ENCODE measurements at regions not wholly inside any gene's neighbourhood (a gene's known extent, or its start where the extent isn't known, plus 50 kb on each side); places are given as distances from the start of the nearest gene placed in this dataset.
A peak's percentile ranks its signal among the peaks of the same experiment; 100 is the strongest.

GRCh38 chr12:98437806-98438595, 77.4 kb upstream of the TMPO start:
- H3K27me3 ChIP-seq (ENCODE audit: insufficient read depth, low read length) = no peaks in the 10 kb centered on the region
- H3K36me3 ChIP-seq (ENCODE audit: insufficient read depth, low read length) = no peaks in the 10 kb centered on the region
- peaks cover 19% of the 10 kb centered on the region for H3K4me1 ChIP-seq (ENCODE audit: control insufficient read depth, insufficient read depth, low read length, unreplicated experiment)
- no peak overlapping the region for H3K27ac ChIP-seq (ENCODE audit: low read depth, low read length)
- no peak overlapping the region for H2AFZ ChIP-seq (ENCODE audit: low read length, unreplicated experiment)
- no peak overlapping the region for H3K4me3 ChIP-seq (ENCODE audit: low read depth, low read length)
- H3K79me2 ChIP-seq (ENCODE audit: control insufficient read depth, insufficient read depth, low read length, unreplicated experiment) = no peaks in the 10 kb centered on the region

DNA sequence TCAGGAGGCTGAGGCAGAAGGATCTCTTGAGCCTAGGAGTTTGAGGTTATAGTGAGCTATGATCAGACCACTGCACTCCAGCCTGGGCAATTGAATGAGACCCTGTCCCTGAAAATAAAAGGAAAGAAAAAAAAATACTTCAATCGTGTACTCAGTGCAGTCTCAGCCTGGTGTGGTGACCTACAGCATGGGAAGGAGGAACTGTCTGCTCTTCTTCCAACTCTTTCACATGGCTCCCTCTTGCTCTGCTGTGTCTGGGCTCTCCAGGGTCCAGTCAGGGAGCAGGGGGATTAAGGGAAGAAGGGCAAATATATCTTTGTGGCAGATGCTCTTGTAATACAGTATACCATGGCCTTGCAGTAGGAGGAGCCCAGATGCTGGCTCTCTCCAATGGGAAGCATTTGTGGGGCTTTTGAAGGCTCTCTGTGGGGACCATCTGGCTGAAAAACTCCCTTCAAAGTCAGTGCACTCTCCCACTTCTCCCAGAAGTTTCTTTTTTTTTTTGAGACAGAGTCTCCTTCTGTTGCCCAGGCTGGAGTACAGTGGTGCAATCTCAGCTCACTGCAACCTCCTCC, 76.6 kb upstream of the TMPO start:
- Histone ChIP-seq H3K36me3 (ENCODE audit: insufficient read depth, low read length) (no peaks in the 10 kb centered on the region), H3K4me3 (ENCODE audit: low read depth, low read length) (no peak overlapping the region), H3K27ac (ENCODE audit: low read depth, low read length) (peak overlapping the region; percentile 93; the same call in 1 of the 2 replicates), H3K79me2 (ENCODE audit: control insufficient read depth, insufficient read depth, low read length, unreplicated experiment) (no peaks in the 10 kb centered on the region), H3K4me1 (ENCODE audit: control insufficient read depth, insufficient read depth, low read length, unreplicated experiment) (peaks cover 19% of the 10 kb centered on the region), H3K27me3 (ENCODE audit: insufficient read depth, low read length) (no peaks in the 10 kb centered on the region), H2AFZ (ENCODE audit: low read length, unreplicated experiment) (no peak overlapping the region)

GRCh38 chr12:98439471-98439951, 75.9 kb upstream of the TMPO start:
- no peaks in the 10 kb centered on the region for H3K79me2 ChIP-seq (ENCODE audit: control insufficient read depth, insufficient read depth, low read length, unreplicated experiment)
- H3K27ac ChIP-seq (ENCODE audit: low read depth, low read length) = peak overlapping the region; percentile 93
- H3K4me1 ChIP-seq (ENCODE audit: control insufficient read depth, insufficient read depth, low read length, unreplicated experiment) = peaks cover 19% of the 10 kb centered on the region
- H3K4me3 ChIP-seq (ENCODE audit: low read depth, low read length) = peak overlapping the region; percentile 50
- H3K36me3 ChIP-seq (ENCODE audit: insufficient read depth, low read length) = no peaks in the 10 kb centered on the region
- H2AFZ ChIP-seq (ENCODE audit: low read length, unreplicated experiment) = peak overlapping the region; percentile 80
- H3K27me3 ChIP-seq (ENCODE audit: insufficient read depth, low read length) = no peaks in the 10 kb centered on the region

GRCh38 chr12:98439981-98440581, 75.3 kb upstream of the TMPO start:
- Histone ChIP-seq H3K27me3 (ENCODE audit: insufficient read depth, low read length) (no peaks in the 10 kb centered on the region), H3K4me3 (ENCODE audit: low read depth, low read length) (peak overlapping the region; percentile 50; the same call in 1 of the 2 replicates), H3K36me3 (ENCODE audit: insufficient read depth, low read length) (no peaks in the 10 kb centered on the region), H3K4me1 (ENCODE audit: control insufficient read depth, insufficient read depth, low read length, unreplicated experiment) (peaks cover 19% of the 10 kb centered on the region), H3K27ac (ENCODE audit: low read depth, low read length) (peak overlapping the region; percentile 93), H2AFZ (ENCODE audit: low read length, unreplicated experiment) (peak overlapping the region; percentile 80), H3K79me2 (ENCODE audit: control insufficient read depth, insufficient read depth, low read length, unreplicated experiment) (no peaks in the 10 kb centered on the region)

DNA sequence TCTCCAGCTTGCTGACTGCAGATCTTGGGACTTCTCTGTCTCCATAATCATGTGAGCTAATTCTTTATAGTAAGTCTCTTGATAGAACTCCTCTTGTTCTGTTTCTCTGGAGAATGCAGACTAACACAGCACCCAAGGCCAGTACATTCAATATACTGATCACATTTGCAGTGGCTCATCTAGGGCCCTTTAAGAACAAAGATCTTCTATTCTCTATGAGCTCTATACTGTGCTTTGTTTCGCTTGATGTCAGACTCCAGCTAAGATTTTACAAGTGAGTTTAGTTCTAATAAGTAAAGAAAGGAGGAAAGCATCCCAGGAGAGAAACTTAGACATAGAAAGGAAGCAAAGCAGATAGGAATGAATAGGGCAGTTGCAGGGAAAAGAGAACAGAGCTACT, 69.3 kb upstream of the TMPO start:
- Histone ChIP-seq H3K4me1 (ENCODE audit: control insufficient read depth, insufficient read depth, low read length, unreplicated experiment) (no peaks in the 10 kb centered on the region), H3K36me3 (ENCODE audit: insufficient read depth, low read length) (no peaks in the 10 kb centered on the region), H3K4me3 (ENCODE audit: low read depth, low read length) (no peak overlapping the region), H2AFZ (ENCODE audit: low read length, unreplicated experiment) (no peak overlapping the region), H3K27ac (ENCODE audit: low read depth, low read length) (no peak overlapping the region), H3K79me2 (ENCODE audit: control insufficient read depth, insufficient read depth, low read length, unreplicated experiment) (no peaks in the 10 kb centered on the region), H3K27me3 (ENCODE audit: insufficient read depth, low read length) (no peaks in the 10 kb centered on the region)

- no peaks in the 10 kb centered on the region for H3K36me3 ChIP-seq (ENCODE audit: insufficient read depth, low read length)
- no peak overlapping the region for H3K4me3 ChIP-seq (ENCODE audit: low read depth, low read length)
- no peaks in the 10 kb centered on the region for H3K4me1 ChIP-seq (ENCODE audit: control insufficient read depth, insufficient read depth, low read length, unreplicated experiment)
- no peaks in the 10 kb centered on the region for H3K27me3 ChIP-seq (ENCODE audit: insufficient read depth, low read length)
- no peak overlapping the region for H2AFZ ChIP-seq (ENCODE audit: low read length, unreplicated experiment)
- H3K79me2 ChIP-seq (ENCODE audit: control insufficient read depth, insufficient read depth, low read length, unreplicated experiment) = no peaks in the 10 kb centered on the region
- H3K27ac ChIP-seq (ENCODE audit: low read depth, low read length) = no peak overlapping the region
These were observed 68.7 kb upstream of the TMPO start for GRCh38 chr12:98446682-98447081.

DNA sequence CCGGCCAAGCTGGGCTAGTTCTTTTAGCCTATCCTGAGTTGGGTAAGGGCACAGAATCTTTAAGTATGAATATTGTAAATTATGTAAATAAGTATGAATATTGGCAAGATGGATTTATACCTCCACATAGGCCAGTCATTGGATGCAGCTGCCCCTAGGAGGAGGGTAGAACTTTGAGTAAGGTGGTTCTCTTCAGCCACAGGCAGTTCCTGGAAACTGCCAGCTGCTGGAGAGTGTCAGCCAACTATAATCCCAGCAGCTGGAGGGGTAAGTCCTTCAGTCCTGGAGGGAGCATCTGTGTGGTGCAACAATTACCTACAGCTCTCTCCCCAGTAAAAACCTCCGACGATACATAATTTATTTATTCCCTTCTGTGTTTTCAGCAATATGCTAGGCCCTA, 65.8 kb upstream of the TMPO start:
- Histone ChIP-seq H3K4me3 (ENCODE audit: low read depth, low read length) (no peak overlapping the region), H3K79me2 (ENCODE audit: control insufficient read depth, insufficient read depth, low read length, unreplicated experiment) (no peaks in the 10 kb centered on the region), H3K27ac (ENCODE audit: low read depth, low read length) (no peak overlapping the region), H3K27me3 (ENCODE audit: insufficient read depth, low read length) (no peaks in the 10 kb centered on the region), H3K36me3 (ENCODE audit: insufficient read depth, low read length) (no peaks in the 10 kb centered on the region), H2AFZ (ENCODE audit: low read length, unreplicated experiment) (no peak overlapping the region), H3K4me1 (ENCODE audit: control insufficient read depth, insufficient read depth, low read length, unreplicated experiment) (no peaks in the 10 kb centered on the region)

DNA sequence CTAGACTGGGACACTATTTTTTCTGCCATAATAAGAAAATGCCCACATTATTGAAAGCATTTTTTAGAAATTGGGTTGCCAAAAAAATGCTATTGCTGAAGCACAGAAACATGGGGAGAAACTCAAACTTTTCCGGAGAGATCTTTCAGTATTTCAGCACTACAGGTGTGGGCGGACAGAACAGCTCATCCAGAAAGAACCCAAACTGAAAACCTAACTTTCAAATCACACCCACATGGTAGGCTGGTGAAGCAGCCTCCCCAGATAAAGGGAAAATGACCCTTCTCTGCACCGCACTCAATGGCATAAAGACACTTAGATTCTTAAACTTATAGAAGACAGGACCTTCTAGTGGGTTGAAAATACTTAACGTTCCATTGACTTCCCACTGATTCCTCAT, 62.3 kb upstream of the TMPO start:
- peaks cover 5% of the 10 kb centered on the region for H3K4me1 ChIP-seq (ENCODE audit: control insufficient read depth, insufficient read depth, low read length, unreplicated experiment)
- no peak overlapping the region for H3K27ac ChIP-seq (ENCODE audit: low read depth, low read length)
- no peaks in the 10 kb centered on the region for H3K36me3 ChIP-seq (ENCODE audit: insufficient read depth, low read length)
- H3K27me3 ChIP-seq (ENCODE audit: insufficient read depth, low read length) = no peaks in the 10 kb centered on the region
- H3K79me2 ChIP-seq (ENCODE audit: control insufficient read depth, insufficient read depth, low read length, unreplicated experiment) = no peaks in the 10 kb centered on the region
- H3K4me3 ChIP-seq (ENCODE audit: low read depth, low read length) = no peak overlapping the region
- H2AFZ ChIP-seq (ENCODE audit: low read length, unreplicated experiment) = no peak overlapping the region

DNA sequence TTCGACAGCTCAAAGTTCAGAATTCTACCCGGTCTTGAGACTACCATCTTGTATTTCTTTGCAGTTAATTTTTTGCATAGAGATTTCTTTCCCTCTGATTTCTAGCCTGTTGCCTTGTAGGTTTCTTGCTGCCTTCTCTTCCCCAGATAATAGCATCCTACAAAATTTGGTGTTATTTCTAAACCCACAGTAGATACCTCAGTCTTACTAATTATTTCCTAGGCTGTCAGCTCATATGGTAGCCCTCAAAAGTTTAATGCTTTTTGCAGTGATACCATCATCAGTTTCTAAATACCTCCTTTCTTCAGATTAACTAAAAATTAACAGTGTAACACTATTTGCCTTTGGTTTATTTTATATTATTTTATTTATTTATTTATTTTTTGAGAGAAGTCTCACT, 61.9 kb upstream of the TMPO start:
- no peak overlapping the region for H2AFZ ChIP-seq (ENCODE audit: low read length, unreplicated experiment)
- no peaks in the 10 kb centered on the region for H3K36me3 ChIP-seq (ENCODE audit: insufficient read depth, low read length)
- H3K4me1 ChIP-seq (ENCODE audit: control insufficient read depth, insufficient read depth, low read length, unreplicated experiment) = peaks cover 5% of the 10 kb centered on the region
- H3K79me2 ChIP-seq (ENCODE audit: control insufficient read depth, insufficient read depth, low read length, unreplicated experiment) = no peaks in the 10 kb centered on the region
- H3K27ac ChIP-seq (ENCODE audit: low read depth, low read length) = no peak overlapping the region
- H3K27me3 ChIP-seq (ENCODE audit: insufficient read depth, low read length) = no peaks in the 10 kb centered on the region
- no peak overlapping the region for H3K4me3 ChIP-seq (ENCODE audit: low read depth, low read length)

DNA sequence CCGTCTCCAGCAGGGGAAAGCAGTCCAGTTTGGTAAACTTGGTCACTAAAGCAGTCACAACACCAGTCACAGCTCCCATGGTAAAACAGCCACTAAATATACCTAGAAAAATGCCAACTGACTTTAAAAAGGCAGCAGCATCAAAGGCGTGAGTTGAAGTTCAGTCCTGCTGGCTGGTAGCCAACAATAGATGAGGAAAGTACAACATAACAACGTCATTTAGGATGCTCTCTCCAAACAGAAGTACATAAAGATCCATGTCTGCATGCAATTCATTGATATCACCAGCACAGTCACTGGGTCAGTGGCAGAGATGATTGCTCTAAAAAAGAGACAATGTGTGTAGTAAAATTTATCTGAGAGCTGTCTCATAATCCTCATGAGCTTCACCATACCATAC, 59.3 kb upstream of the TMPO start:
- H3K27ac ChIP-seq (ENCODE audit: low read depth, low read length) = no peak overlapping the region
- no peaks in the 10 kb centered on the region for H3K79me2 ChIP-seq (ENCODE audit: control insufficient read depth, insufficient read depth, low read length, unreplicated experiment)
- H2AFZ ChIP-seq (ENCODE audit: low read length, unreplicated experiment) = peak overlapping the region; percentile 42
- H3K4me1 ChIP-seq (ENCODE audit: control insufficient read depth, insufficient read depth, low read length, unreplicated experiment) = peaks cover 5% of the 10 kb centered on the region
- no peak overlapping the region for H3K4me3 ChIP-seq (ENCODE audit: low read depth, low read length)
- no peaks in the 10 kb centered on the region for H3K36me3 ChIP-seq (ENCODE audit: insufficient read depth, low read length)
- H3K27me3 ChIP-seq (ENCODE audit: insufficient read depth, low read length) = no peaks in the 10 kb centered on the region
